GM19397 (cell line): ENCODE measurements at regions not wholly inside any gene's neighbourhood (a gene's known extent, or its start where the extent isn't known, plus 50 kb on each side); places are given as distances from the start of the nearest gene placed in this dataset.
"Not testable (repeated sequence)": the region's sequence is repeated elsewhere in the genome, so short reads cannot be mapped to it uniquely, and the experiment has no call there.

Experiments
- ATAC-seq: cut with Tn5 transposase; IDR thresholded peaks from one replicate; pipeline ENCODE4 v1.9.1; 2021; ENCODE audit warnings: mild to moderate bottlenecking, moderate library complexity; ENCODE audit not compliant: unreplicated experiment

GRCh38 chr6:144429753-144430152 is 144.6 kb downstream of the UTRN start:
- ATAC-seq = no peak

- ATAC-seq = not testable (repeated sequence)
These were observed 148.3 kb downstream of the UTRN start for GRCh38 chr6:144433446-144433845.

- ATAC-seq = no peak
These were observed 149.3 kb downstream of the UTRN start for GRCh38 chr6:144434308-144434990.

- ATAC-seq = no peak
These were observed 150.7 kb downstream of the UTRN start for GRCh38 chr6:144435602-144436426.

- ATAC-seq = no peak
These were observed 152.0 kb downstream of the UTRN start for GRCh38 chr6:144437105-144437504.

- no peak for ATAC-seq
These were observed 153.0 kb downstream of the UTRN start for GRCh38 chr6:144438103-144438502.

GRCh38 chr6:144439016-144439415 is 153.9 kb downstream of the UTRN start:
- ATAC-seq = no peak

- not testable (repeated sequence) for ATAC-seq
These were observed 156.7 kb downstream of the UTRN start for GRCh38 chr6:144441801-144442200.

GRCh38 chr6:144443157-144443556 is 158.0 kb downstream of the UTRN start:
- ATAC-seq = no peak

GRCh38 chr6:144447472-144447871 is 162.3 kb downstream of the UTRN start:
- ATAC-seq = no peak

- no peak for ATAC-seq
These were observed 164.1 kb downstream of the UTRN start for GRCh38 chr6:144449218-144449617.

GRCh38 chr6:144449911-144450597 is 164.9 kb downstream of the UTRN start:
- ATAC-seq = no peak

- peak; percentile 84 for ATAC-seq
These were observed 175.4 kb downstream of the UTRN start for GRCh38 chr6:144460327-144461095.

- ATAC-seq = no peak
These were observed 176.9 kb downstream of the UTRN start for GRCh38 chr6:144462058-144462457.

GRCh38 chr6:144466716-144467115 is 181.6 kb downstream of the UTRN start:
- ATAC-seq = no peak

GRCh38 chr6:144467172-144467762 is 182.1 kb downstream of the UTRN start:
- ATAC-seq = no peak

- ATAC-seq = no peak
These were observed 182.8 kb downstream of the UTRN start for GRCh38 chr6:144467921-144468320.

- ATAC-seq = no peak
These were observed 183.6 kb downstream of the UTRN start for GRCh38 chr6:144468709-144469108.

- ATAC-seq = no peak
These were observed 184.0 kb downstream of the UTRN start for GRCh38 chr6:144469144-144469575.

GRCh38 chr6:144470201-144470600 is 185.1 kb downstream of the UTRN start:
- ATAC-seq = not testable (repeated sequence)
